ENCODE measurements at regions not wholly inside any gene's neighbourhood (a gene's known extent, or its start where the extent isn't known, plus 50 kb on each side); places are given as distances from the start of the nearest gene placed in this dataset.

- TF ChIP-seq POLR2A (IDR thresholded peaks at IDR 0.05) (no peak), CTCF (IDR thresholded peaks at IDR 0.05) (no peak), POLR2AphosphoS5 (IDR thresholded peaks at IDR 0.05) (no peak)
Measured at GRCh38 chr6:95802978-95803377, 212.8 kb upstream of the FUT9 start.
